Upper lobe of left lung (tissue), 6 donors: ENCODE measurements at regions not wholly inside any gene's neighbourhood (a gene's known extent, or its start where the extent isn't known, plus 50 kb on each side); places are given as distances from the start of the nearest gene placed in this dataset.

Experiments used
- ATAC-seq, 2 donors: fragments of 200-7000 bp; cut with Tn5 transposase; one replicate each; pipeline ENCODE4 v1.9.1; 2022; ENCODE audit warnings: mild to moderate bottlenecking in 2 of 2, moderate library complexity in 2 of 2; ENCODE audit not compliant: low FRiP score in 2 of 2
- DNase-seq, 2 donors: peaks; one replicate each; pipeline ENCODE4 v3.0.0-alpha.2; 2019 to 2020
- H3K27ac ChIP-seq, 4 donors: fragments of 200-600 bp; sonication (generic); one replicate each; pipeline ENCODE4 v1.5.1; 2016 to 2019
- H3K27me3 ChIP-seq, 4 donors: fragments of 200-600 bp; sonication (generic); one replicate each; pipeline ENCODE4 v1.5.1; 2017 to 2019
- H3K36me3 ChIP-seq, 4 donors: fragments of 200-600 bp; sonication (generic); one replicate each; pipeline ENCODE4 v1.5.1; 2016 to 2019
- H3K4me1 ChIP-seq, 4 donors: fragments of 200-600 bp; sonication (generic); one replicate each; pipeline ENCODE4 v1.5.1; 2018 to 2019
- H3K4me3 ChIP-seq, 4 donors: fragments of 200-600 bp; sonication (generic); one replicate each; pipeline ENCODE4 v1.5.1; 2017 to 2019; ENCODE audit warnings: mild to moderate bottlenecking in 2 of 4, moderate library complexity in 1 of 4
- H3K9me3 ChIP-seq, 4 donors: fragments of 200-600 bp; sonication (generic); one replicate each; pipeline ENCODE4 v1.5.1; 2018 to 2019
- EP300 ChIP-seq, 4 donors: sonication (generic); formaldehyde crosslinking; IDR thresholded peaks; one replicate each; pipeline ENCODE4 v1.5.1; 2017; ENCODE audit warnings: antibody characterized with exemption in 4 of 4, control low read depth in 2 of 4
- POLR2A ChIP-seq, 4 donors: fragments of 450-650 bp; IDR thresholded peaks; one replicate each; pipeline ENCODE4 v1.5.1; 2016 to 2017; ENCODE audit warnings: antibody characterized with exemption in 4 of 4, mild to moderate bottlenecking in 2 of 4
- POLR2AphosphoS5 ChIP-seq, 2 donors: sonication (generic); formaldehyde crosslinking; IDR thresholded peaks; one replicate each; pipeline ENCODE4 v1.5.1; 2017; ENCODE audit warnings: antibody characterized with exemption in 2 of 2
- WGBS, 2 donors: methylation state at CpG; one replicate each; pipeline ENCODE4 v1.1.5; 2017 to 2018; 5-methylcytosine and 5-hydroxymethylcytosine counted together
- TF ChIP-seq, protein P1 (sequence below), 6 experiments: fragments of 450-650 bp in 4 of 6; fragments of 200-600 bp in 2 of 6; sonication (generic) in 2 of 6; IDR thresholded peaks; one replicate each; pipeline ENCODE4 v1.5.1; 2016 to 2019; ENCODE audit warnings: antibody characterized with exemption in 6 of 6
- donor health status: DM: no; HTN: no; CAD: no; lungs with moderate emphysema.
- donor health status: DM: no; HTN: yes; CAD: no; lungs with severe emphysema.

DNA sequence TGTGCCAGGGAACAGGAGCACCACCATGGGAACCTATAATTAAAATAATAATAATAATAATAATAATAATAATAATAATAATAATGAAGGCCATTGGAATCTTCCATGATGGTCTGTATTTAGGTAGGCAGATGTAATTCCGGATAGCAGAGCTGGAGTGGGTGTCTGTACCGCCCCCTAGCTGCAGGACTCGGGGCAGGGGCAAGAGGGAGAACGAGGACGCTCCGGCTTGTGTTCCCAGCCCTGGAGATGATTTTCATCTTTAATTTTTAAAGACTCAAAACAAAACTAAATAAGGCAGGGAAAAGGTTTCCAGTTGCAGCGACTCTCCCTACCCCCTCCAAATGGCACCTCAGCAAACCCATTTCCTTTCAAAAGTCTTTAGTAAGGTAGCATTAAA is 501.1 kb downstream of the VRK1 start:
- Histone ChIP-seq H3K36me3 (no peaks in the 10 kb centered on the region), H3K27ac (no peak overlapping the region), H3K4me1 (no peaks in the 10 kb centered on the region), H3K4me3 (no peak overlapping the region), H3K27me3 (no peaks in the 10 kb centered on the region), H3K9me3 (no peaks in the 10 kb centered on the region)
- 56 to 61% methylated on average over 7 of the region's 7 CpGs for WGBS, 2 donors
- no peak for DNase-seq
- no peak for ATAC-seq
- TF ChIP-seq EP300 (IDR thresholded peaks at IDR 0.05), result no peak
- TF ChIP-seq POLR2AphosphoS5 (IDR thresholded peaks at IDR 0.05), result no peak
- TF ChIP-seq, protein P1, sequence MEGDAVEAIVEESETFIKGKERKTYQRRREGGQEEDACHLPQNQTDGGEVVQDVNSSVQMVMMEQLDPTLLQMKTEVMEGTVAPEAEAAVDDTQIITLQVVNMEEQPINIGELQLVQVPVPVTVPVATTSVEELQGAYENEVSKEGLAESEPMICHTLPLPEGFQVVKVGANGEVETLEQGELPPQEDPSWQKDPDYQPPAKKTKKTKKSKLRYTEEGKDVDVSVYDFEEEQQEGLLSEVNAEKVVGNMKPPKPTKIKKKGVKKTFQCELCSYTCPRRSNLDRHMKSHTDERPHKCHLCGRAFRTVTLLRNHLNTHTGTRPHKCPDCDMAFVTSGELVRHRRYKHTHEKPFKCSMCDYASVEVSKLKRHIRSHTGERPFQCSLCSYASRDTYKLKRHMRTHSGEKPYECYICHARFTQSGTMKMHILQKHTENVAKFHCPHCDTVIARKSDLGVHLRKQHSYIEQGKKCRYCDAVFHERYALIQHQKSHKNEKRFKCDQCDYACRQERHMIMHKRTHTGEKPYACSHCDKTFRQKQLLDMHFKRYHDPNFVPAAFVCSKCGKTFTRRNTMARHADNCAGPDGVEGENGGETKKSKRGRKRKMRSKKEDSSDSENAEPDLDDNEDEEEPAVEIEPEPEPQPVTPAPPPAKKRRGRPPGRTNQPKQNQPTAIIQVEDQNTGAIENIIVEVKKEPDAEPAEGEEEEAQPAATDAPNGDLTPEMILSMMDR (IDR thresholded peaks at IDR 0.05), result no peak
- TF ChIP-seq POLR2A (IDR thresholded peaks at IDR 0.05), result no peak

DNA sequence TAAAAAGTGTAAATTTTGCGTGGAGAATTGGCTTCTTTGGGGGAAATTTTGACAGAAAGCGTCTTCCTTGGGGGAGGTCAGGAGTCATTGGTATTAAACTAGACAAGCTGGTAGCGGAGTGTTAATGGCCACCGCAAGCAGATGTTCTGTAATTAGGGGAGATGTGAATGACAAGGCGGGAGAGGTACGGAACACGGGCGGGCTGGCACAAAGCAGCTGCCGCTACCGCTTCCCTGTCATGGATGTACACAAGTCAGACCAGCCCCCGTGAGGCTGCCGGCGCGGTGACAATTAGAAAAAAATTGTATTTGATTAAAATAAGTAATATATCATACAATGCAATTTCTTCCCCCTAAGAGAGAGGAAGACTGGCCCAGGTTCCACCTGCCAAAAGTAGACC is 501.6 kb downstream of the VRK1 start:
- H3K27me3 ChIP-seq, result no peaks in the 10 kb centered on the region
- H3K36me3 ChIP-seq, result no peaks in the 10 kb centered on the region
- H3K9me3 ChIP-seq, result no peaks in the 10 kb centered on the region
- no peaks in the 10 kb centered on the region for H3K4me1 ChIP-seq
- TF ChIP-seq, protein P1 (IDR thresholded peaks at IDR 0.05), result no peak
- TF ChIP-seq EP300 (IDR thresholded peaks at IDR 0.05), result no peak
- ATAC-seq, result no peak
- H3K27ac ChIP-seq, result no peak overlapping the region
- H3K4me3 ChIP-seq, result no peak overlapping the region
- WGBS, 2 donors, result 85 to 88% methylated on average over 14 of the region's 14 CpGs
- DNase-seq, result peak in 1 of 2 donors; percentile 31

DNA sequence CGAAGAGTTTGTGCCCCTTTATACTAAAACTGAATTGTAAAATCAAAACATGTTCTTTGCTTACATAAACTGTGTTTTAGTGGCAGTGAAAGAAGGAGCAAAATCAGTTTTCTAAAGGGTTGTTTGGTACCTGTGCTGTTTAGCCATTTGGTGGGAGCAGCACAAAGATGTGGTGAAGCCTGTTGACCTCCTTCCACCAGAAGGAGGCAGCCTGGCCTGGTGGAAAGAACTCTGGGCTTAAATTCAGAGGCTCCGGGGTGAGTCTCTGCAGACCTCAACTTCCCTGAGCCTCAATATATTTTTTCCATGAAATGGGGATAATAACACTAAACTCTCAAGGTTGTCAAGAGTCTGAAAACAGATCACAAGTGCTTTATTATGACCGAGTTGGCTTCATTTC is 502.5 kb downstream of the VRK1 start:
- ATAC-seq (no peak), DNase-seq (no peak)
- Histone ChIP-seq H3K4me1 (no peaks in the 10 kb centered on the region), H3K27me3 (no peaks in the 10 kb centered on the region), H3K4me3 (no peak overlapping the region), H3K9me3 (no peaks in the 10 kb centered on the region), H3K36me3 (no peaks in the 10 kb centered on the region), H3K27ac (no peak overlapping the region)
- WGBS, 2 donors, result 65 to 72% methylated on average over 3 of the region's 3 CpGs
- no peak for TF ChIP-seq EP300 (IDR thresholded peaks at IDR 0.05)

DNA sequence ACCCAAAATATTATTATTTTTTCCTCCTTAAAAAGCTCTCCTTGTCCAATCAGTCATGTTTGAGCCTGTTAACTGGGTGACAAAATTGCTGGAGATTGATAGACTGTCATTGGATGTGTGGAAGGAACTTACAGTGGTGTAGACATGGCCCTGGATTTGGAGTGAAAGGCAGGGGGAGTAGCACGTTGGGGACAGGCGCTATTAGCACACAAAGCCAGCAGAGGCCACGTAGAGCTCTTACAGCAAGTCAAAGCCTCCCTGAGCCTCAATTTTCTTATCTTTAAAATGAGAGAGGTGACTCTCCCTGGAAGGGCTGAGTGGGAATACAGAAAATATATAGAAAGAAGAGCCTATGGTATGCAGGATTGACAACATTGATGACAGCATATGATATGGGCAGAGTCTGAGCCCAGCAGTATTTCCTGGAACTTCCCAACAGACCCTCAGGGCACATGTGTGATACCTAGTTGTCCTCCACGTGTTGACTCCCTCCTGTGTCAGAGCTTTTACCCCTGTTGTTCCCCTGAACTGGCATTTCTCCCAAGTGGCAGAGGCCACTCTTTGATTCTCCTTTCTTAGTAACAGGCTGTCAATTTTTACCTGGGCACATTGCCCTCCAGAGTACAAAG is 504.9 kb downstream of the VRK1 start:
- TF ChIP-seq, protein P1 (IDR thresholded peaks at IDR 0.05), result no peak
- no peak for TF ChIP-seq EP300 (IDR thresholded peaks at IDR 0.05)
- no peak for TF ChIP-seq POLR2AphosphoS5 (IDR thresholded peaks at IDR 0.05)
- TF ChIP-seq POLR2A (IDR thresholded peaks at IDR 0.05), result no peak
- no peak overlapping the region for H3K4me3 ChIP-seq
- H3K27ac ChIP-seq, result no peak overlapping the region
- no peaks in the 10 kb centered on the region for H3K27me3 ChIP-seq
- no peaks in the 10 kb centered on the region for H3K36me3 ChIP-seq
- ATAC-seq (no peak), DNase-seq (no peak)
- no peaks in the 10 kb centered on the region for H3K9me3 ChIP-seq
- 59 to 61% methylated on average over 4 of the region's 4 CpGs for WGBS, 2 donors
- no peaks in the 10 kb centered on the region for H3K4me1 ChIP-seq

DNA sequence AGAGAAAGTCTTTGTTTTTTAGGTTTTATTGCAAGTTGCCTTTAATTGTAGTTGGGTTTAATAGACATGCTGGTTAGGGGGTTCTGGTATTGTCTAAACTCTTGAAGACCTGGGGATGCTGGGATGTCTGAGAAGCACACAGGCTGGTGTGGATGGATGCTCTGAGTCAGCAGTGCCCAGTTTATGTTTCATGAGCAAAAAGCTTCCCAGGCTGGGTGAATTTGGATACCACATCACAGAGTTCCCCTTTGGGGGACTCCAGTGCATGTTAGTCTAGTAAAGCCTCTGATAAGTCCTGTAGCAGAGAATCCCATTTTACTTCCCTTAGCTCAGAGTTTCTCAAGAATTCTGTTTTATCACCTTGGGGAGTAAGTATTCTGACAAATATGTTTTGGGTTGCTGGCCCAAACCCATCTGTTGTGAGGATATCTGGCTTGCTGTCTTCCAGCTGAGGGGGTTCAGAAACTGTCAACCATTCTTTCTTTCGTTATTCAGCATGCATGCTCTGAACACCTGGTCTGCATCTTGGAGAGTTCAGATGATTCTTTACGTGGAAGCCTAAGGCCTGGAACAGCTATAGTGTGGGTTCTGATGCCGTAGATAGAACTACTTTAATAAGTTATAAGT is 509.1 kb downstream of the VRK1 start:
- WGBS, 2 donors, result 82 to 89% methylated on average over 3 of the region's 3 CpGs
- Histone ChIP-seq H3K27me3 (no peaks in the 10 kb centered on the region), H3K4me3 (no peak overlapping the region), H3K27ac (no peak overlapping the region), H3K4me1 (no peaks in the 10 kb centered on the region), H3K36me3 (no peaks in the 10 kb centered on the region), H3K9me3 (no peaks in the 10 kb centered on the region)
- no peak for ATAC-seq
- no peak for DNase-seq
- TF ChIP-seq, protein P1 (IDR thresholded peaks at IDR 0.05), result no peak
- TF ChIP-seq EP300 (IDR thresholded peaks at IDR 0.05) (no peak), POLR2AphosphoS5 (IDR thresholded peaks at IDR 0.05) (no peak), POLR2A (IDR thresholded peaks at IDR 0.05) (no peak)
